ENCODE measurements at regions not wholly inside any gene's neighbourhood (a gene's known extent, or its start where the extent isn't known, plus 50 kb on each side); places are given as distances from the start of the nearest gene placed in this dataset.
"Not testable (repeated sequence)": the region's sequence is repeated elsewhere in the genome, so short reads cannot be mapped to it uniquely, and the experiment has no call there.

GRCh38 chr6:167748458-167749379 lies 78.0 kb upstream of the AFDN start:
- intact Hi-C loops (cut with micrococcal nuclease): no loop called here

- intact Hi-C loops (cut with micrococcal nuclease): no loop called here
Measured at GRCh38 chr6:167750956-167751358, 75.8 kb upstream of the AFDN start.

GRCh38 chr6:167751579-167752115 lies 75.1 kb upstream of the AFDN start:
- intact Hi-C loops (cut with micrococcal nuclease): no loop called here

GRCh38 chr6:167753281-167753680 lies 73.4 kb upstream of the AFDN start:
- intact Hi-C loops (cut with micrococcal nuclease): not testable (repeated sequence)

- intact Hi-C loops (cut with micrococcal nuclease): no loop called here
Measured at GRCh38 chr6:167754691-167755090, 72.0 kb upstream of the AFDN start.

- intact Hi-C loops (cut with micrococcal nuclease): no loop called here
Measured at GRCh38 chr6:167755461-167755860, 71.2 kb upstream of the AFDN start.

- intact Hi-C loops (cut with micrococcal nuclease): no loop called here
Measured at GRCh38 chr6:167756597-167756996, 70.1 kb upstream of the AFDN start.

GRCh38 chr6:167757249-167757648 lies 69.5 kb upstream of the AFDN start:
- intact Hi-C loops (cut with micrococcal nuclease): no loop called here

GRCh38 chr6:167757821-167758220 lies 68.9 kb upstream of the AFDN start:
- intact Hi-C loops (cut with micrococcal nuclease): no loop called here

GRCh38 chr6:167758309-167759023 lies 68.2 kb upstream of the AFDN start:
- intact Hi-C loops (cut with micrococcal nuclease): no loop called here

GRCh38 chr6:167759206-167759605 lies 67.5 kb upstream of the AFDN start:
- intact Hi-C loops (cut with micrococcal nuclease): no loop called here

- intact Hi-C loops (cut with micrococcal nuclease): no loop called here
Measured at GRCh38 chr6:167759912-167760311, 66.8 kb upstream of the AFDN start.

- intact Hi-C loops (cut with micrococcal nuclease): no loop called here
Measured at GRCh38 chr6:167760979-167761793, 65.5 kb upstream of the AFDN start.

- intact Hi-C loops (cut with micrococcal nuclease): no loop called here
Measured at GRCh38 chr6:167761794-167762258, 64.9 kb upstream of the AFDN start.

- intact Hi-C loops (cut with micrococcal nuclease): no loop called here
Measured at GRCh38 chr6:167762259-167762962, 64.3 kb upstream of the AFDN start.

GRCh38 chr6:167763056-167763944 lies 63.4 kb upstream of the AFDN start:
- intact Hi-C loops (cut with micrococcal nuclease): no loop called here

GRCh38 chr6:167764215-167764614 lies 62.5 kb upstream of the AFDN start:
- intact Hi-C loops (cut with micrococcal nuclease): no loop called here

- intact Hi-C loops (cut with micrococcal nuclease): no loop called here
Measured at GRCh38 chr6:167764713-167765479, 61.8 kb upstream of the AFDN start.

Data from T-helper 2 cell treated with Interferon-gamma antibody and Interleukin-4, amounts not matched to agents 100 ng/mL and 5 ng/mL, for 36 hours (primary cell).